22Rv1 (cell line): ENCODE measurements at regions not wholly inside any gene's neighbourhood (a gene's known extent, or its start where the extent isn't known, plus 50 kb on each side); places are given as distances from the start of the nearest gene placed in this dataset.

ENCODE experiments used
- ZFX ChIP-seq: fragments of 450-650 bp; IDR thresholded peaks from 2 replicates; pipeline ENCODE4 v1.6.1; 2017; ENCODE audit warnings: antibody characterized with exemption, borderline replicate concordance
- TF ChIP-seq, protein P1 (sequence below): fragments of 450-650 bp; IDR thresholded peaks from 2 replicates; pipeline ENCODE4 v1.5.1; 2017; ENCODE audit warnings: mild to moderate bottlenecking

- TF ChIP-seq ZFX: no peak
- TF ChIP-seq, protein P1, sequence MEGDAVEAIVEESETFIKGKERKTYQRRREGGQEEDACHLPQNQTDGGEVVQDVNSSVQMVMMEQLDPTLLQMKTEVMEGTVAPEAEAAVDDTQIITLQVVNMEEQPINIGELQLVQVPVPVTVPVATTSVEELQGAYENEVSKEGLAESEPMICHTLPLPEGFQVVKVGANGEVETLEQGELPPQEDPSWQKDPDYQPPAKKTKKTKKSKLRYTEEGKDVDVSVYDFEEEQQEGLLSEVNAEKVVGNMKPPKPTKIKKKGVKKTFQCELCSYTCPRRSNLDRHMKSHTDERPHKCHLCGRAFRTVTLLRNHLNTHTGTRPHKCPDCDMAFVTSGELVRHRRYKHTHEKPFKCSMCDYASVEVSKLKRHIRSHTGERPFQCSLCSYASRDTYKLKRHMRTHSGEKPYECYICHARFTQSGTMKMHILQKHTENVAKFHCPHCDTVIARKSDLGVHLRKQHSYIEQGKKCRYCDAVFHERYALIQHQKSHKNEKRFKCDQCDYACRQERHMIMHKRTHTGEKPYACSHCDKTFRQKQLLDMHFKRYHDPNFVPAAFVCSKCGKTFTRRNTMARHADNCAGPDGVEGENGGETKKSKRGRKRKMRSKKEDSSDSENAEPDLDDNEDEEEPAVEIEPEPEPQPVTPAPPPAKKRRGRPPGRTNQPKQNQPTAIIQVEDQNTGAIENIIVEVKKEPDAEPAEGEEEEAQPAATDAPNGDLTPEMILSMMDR: no peak
Observed at GRCh38 chr12:132427999-132428935, 61.7 kb upstream of the FBRSL1 start.
